ENCODE measurements at regions not wholly inside any gene's neighbourhood (a gene's known extent, or its start where the extent isn't known, plus 50 kb on each side); places are given as distances from the start of the nearest gene placed in this dataset.
A peak's percentile ranks its signal among the peaks of the same experiment; 100 is the strongest.

GRCh38 chr14:83993545-83993944 is 1536.4 kb upstream of the FLRT2 start:
- Histone ChIP-seq H3K9me3 (ENCODE audit: control insufficient read depth, insufficient read depth, low read length) (no peaks in the 10 kb centered on the region; the same call in 1 of the 2 replicates), H3K4me3 (ENCODE audit: low read depth, low read length) (no peak overlapping the region), H3K27ac (ENCODE audit: low read depth, low read length) (peak overlapping the region; percentile 71), H3K27me3 (ENCODE audit: control insufficient read depth, insufficient read depth, low read length) (no peaks in the 10 kb centered on the region)
- TF ChIP-seq CTCF (IDR thresholded peaks at IDR 0.05; ENCODE audit: low read depth, low read length), result no peak
- ChIA-PET CTCF (interaction anchor here (0.6 to 0.8 kb wide), 3 partner anchors 23 to 686 kb away, joined by 3 to 4 read pairs (median 3); no protein-coding TSS in a partner anchor), POLR2A (interaction anchor here (2.5 kb wide), 1 partner anchor 18 kb away, joined by 14 read pairs; no protein-coding TSS in a partner anchor)
- DNase-seq (ENCODE audit: low read depth, low spot score), result no peak

DNA sequence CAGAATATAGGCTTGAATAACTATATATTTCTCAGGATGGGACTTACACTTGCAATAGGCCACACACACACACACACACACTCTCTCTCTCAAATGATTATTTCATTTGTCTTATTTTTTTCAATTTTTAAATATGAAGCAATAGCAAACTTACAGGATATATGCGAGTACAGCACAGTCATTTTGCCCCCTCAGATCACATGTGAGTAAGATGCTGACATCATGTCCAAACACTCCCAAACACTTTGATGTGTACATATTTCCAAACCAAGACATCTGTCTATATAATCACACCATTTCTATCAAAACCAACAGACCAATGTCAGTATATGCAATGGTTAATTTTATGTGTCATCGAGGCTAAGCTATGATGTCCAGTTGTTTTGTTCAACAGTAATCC is 1535.9 kb upstream of the FLRT2 start:
- Histone ChIP-seq H3K27ac (ENCODE audit: low read depth, low read length) (no peak overlapping the region), H3K9me3 (ENCODE audit: control insufficient read depth, insufficient read depth, low read length) (no peaks in the 10 kb centered on the region; the same call in 1 of the 2 replicates), H3K4me3 (ENCODE audit: low read depth, low read length) (no peak overlapping the region), H3K27me3 (ENCODE audit: control insufficient read depth, insufficient read depth, low read length) (no peaks in the 10 kb centered on the region)
- peak; percentile 65 for DNase-seq (ENCODE audit: low read depth, low spot score)
- POLR2A ChIA-PET, result interaction anchor here (2.5 kb wide), 1 partner anchor 18 kb away, joined by 14 read pairs; no protein-coding TSS in a partner anchor
- TF ChIP-seq CTCF (IDR thresholded peaks at IDR 0.05; ENCODE audit: low read depth, low read length), result no peak
- CTCF ChIA-PET, result interaction anchor here (0.6 to 0.8 kb wide), 2 partner anchors 23 to 686 kb away, joined by 3 to 4 read pairs; no protein-coding TSS in a partner anchor

- TF ChIP-seq CTCF (IDR thresholded peaks at IDR 0.05; ENCODE audit: low read depth, low read length), result no peak
- Histone ChIP-seq H3K27ac (ENCODE audit: low read depth, low read length) (no peak overlapping the region), H3K9me3 (ENCODE audit: control insufficient read depth, insufficient read depth, low read length) (no peaks in the 10 kb centered on the region), H3K27me3 (ENCODE audit: control insufficient read depth, insufficient read depth, low read length) (no peaks in the 10 kb centered on the region), H3K4me3 (ENCODE audit: low read depth, low read length) (no peak overlapping the region)
- DNase-seq (ENCODE audit: low read depth, low spot score), result no peak
- CTCF ChIA-PET, result no interaction called here
- POLR2A ChIA-PET, result no interaction called here
Observed at GRCh38 chr14:84001023-84001422, 1528.9 kb upstream of the FLRT2 start.

- no peak for TF ChIP-seq CTCF (IDR thresholded peaks at IDR 0.05; ENCODE audit: low read depth, low read length)
- H3K27me3 ChIP-seq (ENCODE audit: control insufficient read depth, insufficient read depth, low read length), result no peaks in the 10 kb centered on the region
- H3K27ac ChIP-seq (ENCODE audit: low read depth, low read length), result no peak overlapping the region
- no peak overlapping the region for H3K4me3 ChIP-seq (ENCODE audit: low read depth, low read length)
- ChIA-PET CTCF (interaction anchor here (1.0 kb wide), 1 partner anchor 703 kb away, joined by 3 read pairs; no protein-coding TSS in a partner anchor), POLR2A (no interaction called here)
- no peak for DNase-seq (ENCODE audit: low read depth, low spot score)
- H3K9me3 ChIP-seq (ENCODE audit: control insufficient read depth, insufficient read depth, low read length), result no peaks in the 10 kb centered on the region
Observed at GRCh38 chr14:84003346-84003745, 1526.6 kb upstream of the FLRT2 start.

DNA sequence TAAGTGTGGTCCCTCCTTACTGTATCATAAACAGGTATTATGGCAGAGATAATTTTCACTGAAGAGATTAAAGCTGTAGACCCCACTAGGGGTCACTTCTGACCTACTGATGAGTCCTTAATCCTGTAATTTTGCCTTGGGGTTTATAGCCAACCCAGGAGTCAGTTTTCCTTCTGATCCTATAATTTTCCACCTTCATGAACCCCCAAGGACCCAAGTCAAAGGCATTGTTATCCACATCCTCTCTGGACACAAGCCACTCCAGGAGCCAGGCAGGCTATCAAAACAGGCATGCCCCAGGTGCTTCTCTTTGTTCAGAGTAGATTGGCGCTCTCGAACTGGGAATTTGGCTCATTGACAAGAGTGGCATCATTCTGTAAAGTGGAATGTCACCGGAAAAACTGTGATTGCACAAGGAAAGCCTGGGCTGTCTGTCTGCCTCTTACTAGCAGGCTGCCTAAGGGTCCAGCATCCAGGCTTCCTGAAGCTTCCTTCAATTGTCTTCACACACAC is 1523.2 kb upstream of the FLRT2 start:
- Histone ChIP-seq H3K27me3 (ENCODE audit: control insufficient read depth, insufficient read depth, low read length) (no peaks in the 10 kb centered on the region), H3K27ac (ENCODE audit: low read depth, low read length) (no peak overlapping the region), H3K9me3 (ENCODE audit: control insufficient read depth, insufficient read depth, low read length) (no peaks in the 10 kb centered on the region), H3K4me3 (ENCODE audit: low read depth, low read length) (no peak overlapping the region)
- DNase-seq (ENCODE audit: low read depth, low spot score), result no peak
- TF ChIP-seq CTCF (IDR thresholded peaks at IDR 0.05; ENCODE audit: low read depth, low read length), result no peak
- POLR2A ChIA-PET, result no interaction called here
- CTCF ChIA-PET, result no interaction called here
